ENCODE measurements at regions not wholly inside any gene's neighbourhood (a gene's known extent, or its start where the extent isn't known, plus 50 kb on each side); places are given as distances from the start of the nearest gene placed in this dataset.

DNA sequence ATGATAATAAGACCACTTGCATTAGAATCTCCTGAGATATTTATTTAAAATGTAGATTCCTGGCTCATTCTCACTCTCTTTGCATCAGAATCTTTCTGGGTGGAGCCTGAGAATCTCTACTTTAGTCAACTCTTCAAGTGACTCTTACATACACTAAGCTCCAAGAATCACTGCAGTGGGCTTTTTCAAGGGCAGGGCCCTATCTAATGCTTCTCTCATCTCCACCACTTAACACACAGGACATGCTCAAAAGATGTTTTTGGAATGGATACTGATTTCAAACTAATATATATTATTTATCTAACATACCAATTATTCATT is 68.9 kb upstream of the GAP43 start:
- Mint-ChIP-seq H3K4me1 (peaks cover 6% of the 10 kb centered on the region), H3K36me3 (ENCODE audit: low read depth) (no peaks in the 10 kb centered on the region), H3K9me3 (no peaks in the 10 kb centered on the region), H3K27ac (no peak overlapping the region), H3K4me3 (no peak overlapping the region), H3K27me3 (ENCODE audit: low read depth) (no peaks in the 10 kb centered on the region)
- TF ChIP-seq, protein P1, sequence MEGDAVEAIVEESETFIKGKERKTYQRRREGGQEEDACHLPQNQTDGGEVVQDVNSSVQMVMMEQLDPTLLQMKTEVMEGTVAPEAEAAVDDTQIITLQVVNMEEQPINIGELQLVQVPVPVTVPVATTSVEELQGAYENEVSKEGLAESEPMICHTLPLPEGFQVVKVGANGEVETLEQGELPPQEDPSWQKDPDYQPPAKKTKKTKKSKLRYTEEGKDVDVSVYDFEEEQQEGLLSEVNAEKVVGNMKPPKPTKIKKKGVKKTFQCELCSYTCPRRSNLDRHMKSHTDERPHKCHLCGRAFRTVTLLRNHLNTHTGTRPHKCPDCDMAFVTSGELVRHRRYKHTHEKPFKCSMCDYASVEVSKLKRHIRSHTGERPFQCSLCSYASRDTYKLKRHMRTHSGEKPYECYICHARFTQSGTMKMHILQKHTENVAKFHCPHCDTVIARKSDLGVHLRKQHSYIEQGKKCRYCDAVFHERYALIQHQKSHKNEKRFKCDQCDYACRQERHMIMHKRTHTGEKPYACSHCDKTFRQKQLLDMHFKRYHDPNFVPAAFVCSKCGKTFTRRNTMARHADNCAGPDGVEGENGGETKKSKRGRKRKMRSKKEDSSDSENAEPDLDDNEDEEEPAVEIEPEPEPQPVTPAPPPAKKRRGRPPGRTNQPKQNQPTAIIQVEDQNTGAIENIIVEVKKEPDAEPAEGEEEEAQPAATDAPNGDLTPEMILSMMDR (IDR thresholded peaks at IDR 0.05; ENCODE audit: unreplicated experiment in 3 of 3) = no peak

DNA sequence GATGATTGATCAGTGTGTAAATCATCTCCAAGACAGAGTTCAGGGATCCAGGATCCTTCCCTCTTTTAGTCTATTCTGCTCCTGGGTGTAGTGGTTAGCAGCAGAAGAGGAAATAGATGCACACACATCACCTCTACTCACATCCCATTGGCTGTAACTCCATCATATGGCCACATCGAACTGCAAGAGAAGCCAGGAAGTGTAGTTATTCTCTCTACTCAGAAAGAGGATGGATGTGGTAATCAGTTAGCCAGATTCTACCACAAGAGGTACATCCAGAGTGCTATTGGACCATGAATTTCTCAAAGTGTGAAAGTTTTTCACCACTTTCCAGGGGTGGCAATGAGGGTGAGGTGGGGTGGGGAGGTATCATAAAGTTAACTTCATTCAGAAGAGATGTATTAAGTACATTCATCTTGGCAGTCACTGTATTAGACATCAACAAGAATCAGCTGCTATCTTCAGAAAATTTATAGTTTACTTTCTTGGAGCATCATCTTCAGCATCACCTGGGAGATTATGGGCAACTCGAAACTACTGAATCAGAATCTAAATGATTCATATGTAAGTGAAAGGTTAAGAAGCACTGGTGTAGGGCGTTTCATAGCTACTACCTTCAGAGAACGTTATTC is 60.6 kb upstream of the GAP43 start:
- H3K9me3 Mint-ChIP-seq = no peaks in the 10 kb centered on the region
- no peaks in the 10 kb centered on the region for H3K36me3 Mint-ChIP-seq (ENCODE audit: low read depth)
- TF ChIP-seq, protein P1 (IDR thresholded peaks at IDR 0.05; ENCODE audit: unreplicated experiment in 3 of 3) = no peak
- H3K27me3 Mint-ChIP-seq (ENCODE audit: low read depth) = no peaks in the 10 kb centered on the region
- H3K4me3 Mint-ChIP-seq = no peak overlapping the region
- H3K27ac Mint-ChIP-seq = no peak overlapping the region
- no peaks in the 10 kb centered on the region for H3K4me1 Mint-ChIP-seq

DNA sequence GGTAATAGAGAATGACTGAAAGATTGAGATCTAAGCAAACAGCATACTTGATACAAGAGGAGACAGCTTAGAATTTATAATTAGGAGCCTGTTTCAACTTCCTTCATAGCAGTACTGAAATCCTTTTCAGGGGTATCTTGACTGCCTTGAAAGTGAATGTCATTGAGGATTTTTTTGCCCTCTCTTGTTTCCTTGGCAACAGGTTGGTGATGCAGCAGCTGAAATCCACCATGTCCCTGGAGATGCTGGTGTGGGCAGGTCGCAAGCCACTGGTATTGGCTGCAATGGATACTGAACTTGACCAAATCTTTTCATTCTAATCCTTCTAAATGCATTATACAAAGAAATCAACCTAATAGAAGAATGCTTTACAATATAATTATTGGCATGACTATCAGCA is 59.3 kb upstream of the GAP43 start:
- H3K27me3 Mint-ChIP-seq (ENCODE audit: low read depth) = no peaks in the 10 kb centered on the region
- H3K27ac Mint-ChIP-seq = no peak overlapping the region
- H3K4me3 Mint-ChIP-seq = no peak overlapping the region
- no peaks in the 10 kb centered on the region for H3K36me3 Mint-ChIP-seq (ENCODE audit: low read depth)
- no peaks in the 10 kb centered on the region for H3K9me3 Mint-ChIP-seq
- H3K4me1 Mint-ChIP-seq = no peaks in the 10 kb centered on the region
- TF ChIP-seq, protein P1 (IDR thresholded peaks at IDR 0.05; ENCODE audit: unreplicated experiment in 3 of 3) = no peak

DNA sequence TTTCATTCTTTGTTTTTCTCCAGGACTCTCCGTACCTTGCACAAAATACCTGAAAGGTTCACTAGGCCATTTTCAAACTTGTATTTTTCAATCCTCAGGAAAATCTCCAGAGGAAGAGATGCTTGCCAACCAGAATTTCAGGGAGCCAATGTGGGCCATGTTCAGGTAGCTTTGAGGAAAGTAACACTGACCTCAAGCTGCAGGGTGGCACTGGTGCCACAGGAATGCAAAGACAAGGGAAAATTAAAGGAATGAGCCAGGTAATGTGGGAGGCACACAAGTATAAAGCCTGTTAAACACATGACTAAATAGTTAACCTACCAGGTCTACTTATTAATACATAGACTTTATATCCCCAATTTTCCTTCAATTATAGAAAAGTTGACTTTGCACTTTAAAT is 51.9 kb upstream of the GAP43 start:
- no peaks in the 10 kb centered on the region for H3K9me3 Mint-ChIP-seq
- TF ChIP-seq, protein P1 (IDR thresholded peaks at IDR 0.05; ENCODE audit: unreplicated experiment in 3 of 3) = no peak
- H3K4me1 Mint-ChIP-seq = no peaks in the 10 kb centered on the region
- no peaks in the 10 kb centered on the region for H3K27me3 Mint-ChIP-seq (ENCODE audit: low read depth)
- H3K36me3 Mint-ChIP-seq (ENCODE audit: low read depth) = no peaks in the 10 kb centered on the region
- no peak overlapping the region for H3K4me3 Mint-ChIP-seq
- H3K27ac Mint-ChIP-seq = no peak overlapping the region

Data from nephron (organoid).